Endothelial cell of umbilical vein (primary cell): ENCODE measurements at regions not wholly inside any gene's neighbourhood (a gene's known extent, or its start where the extent isn't known, plus 50 kb on each side); places are given as distances from the start of the nearest gene placed in this dataset.
"Not testable (repeated sequence)": the region's sequence is repeated elsewhere in the genome, so short reads cannot be mapped to it uniquely, and the experiment has no call there.

Experiments used
- CTCF ChIP-seq, 2 donors: IDR thresholded peaks; 1 replicate in 1 of 2; 2 replicates in 1 of 2; pipeline ENCODE4 v1.5.1; 2011; ENCODE audit warnings: low read length in 2 of 2, mild to moderate bottlenecking in 2 of 2, moderate library complexity in 2 of 2, control low read depth in 1 of 2, inconsistent platforms in 1 of 2, low read depth in 1 of 2; ENCODE audit not compliant: insufficient read depth in 1 of 2; ENCODE audit errors: extremely low read depth in 1 of 2
- EZH2 ChIP-seq: IDR thresholded peaks from 2 replicates; pipeline ENCODE4 v1.6.1; 2012; ENCODE audit warnings: borderline replicate concordance, low read depth, mild to moderate bottlenecking, moderate library complexity, low read length, inconsistent platforms; ENCODE audit not compliant: severe bottlenecking
- GATA2 ChIP-seq: IDR thresholded peaks from 2 replicates; pipeline ENCODE4 v1.7.0; 2011; ENCODE audit warnings: low read depth, mild to moderate bottlenecking, moderate library complexity, mixed read lengths, low read length; ENCODE audit not compliant: insufficient read length, insufficient read depth
- JUN ChIP-seq: IDR thresholded peaks from 2 replicates; pipeline ENCODE4 v1.6.1; 2011; ENCODE audit warnings: borderline replicate concordance, low read depth; ENCODE audit not compliant: insufficient read length, insufficient read depth
- MAX ChIP-seq: IDR thresholded peaks from 2 replicates; pipeline ENCODE4 v1.6.1; 2011; ENCODE audit not compliant: insufficient read depth, insufficient read length
- MYC ChIP-seq: IDR thresholded peaks from one replicate; pipeline ENCODE4 v1.6.1; 2011; ENCODE audit warnings: mild to moderate bottlenecking, low read depth, low read length
- POLR2A ChIP-seq: IDR thresholded peaks from 2 replicates; pipeline ENCODE4 v1.6.1; 2012; ENCODE audit warnings: low read depth, mild to moderate bottlenecking, control low read depth, low read length
- POLR2AphosphoS5 ChIP-seq: IDR thresholded peaks from 2 replicates; pipeline ENCODE4 v1.6.1; 2012; ENCODE audit warnings: low read depth, mild to moderate bottlenecking, control low read depth, low read length, moderate library complexity; ENCODE audit not compliant: insufficient read depth

- TF ChIP-seq EZH2; CTCF (IDR thresholded peaks at IDR 0.05; ENCODE audit: extremely low read depth in 1 of 2, insufficient read depth in 1 of 2, low read depth in 1 of 2, low read length in 2 of 2); POLR2A; POLR2AphosphoS5; GATA2; JUN; MAX; MYC: not testable (repeated sequence)
Measured at GRCh38 chr7:98794453-98794852, 75.4 kb downstream of the TMEM130 start.
